WTC11 (cell line): ENCODE measurements at regions not wholly inside any gene's neighbourhood (a gene's known extent, or its start where the extent isn't known, plus 50 kb on each side); places are given as distances from the start of the nearest gene placed in this dataset.

Experiments used
- ATAC-seq: fragments of 200-7000 bp; cut with Tn5 transposase; 2 replicates; pipeline ENCODE4 v1.10.0; 2021; ENCODE audit warnings: mild to moderate bottlenecking, moderate library complexity
- CTCF ChIA-PET: fragments of 300-600 bp; sonication (Branson Sonifier 250); formaldehyde crosslinking; loops from one replicate; lab custom pipeline; 2021; ENCODE audit warnings: antibody characterized with exemption; lab: Charles Lee
- POLR2A ChIA-PET: fragments of 350-600 bp; sonication (Branson Sonifier 250); formaldehyde crosslinking; loops from one replicate; lab custom pipeline; 2021; ENCODE audit warnings: antibody characterized with exemption; lab: Charles Lee
- DNase-seq: peaks from one replicate; pipeline ENCODE4 v3.0.0; 2021; ENCODE audit warnings: low spot score
- H3K27ac Mint-ChIP-seq: 2 replicates; pipeline ENCODE4 v1.8.0; 2021; ENCODE audit warnings: mixed read lengths
- H3K27me3 Mint-ChIP-seq: 2 replicates; pipeline ENCODE4 v1.8.0; 2021; ENCODE audit warnings: low read depth, mild to moderate bottlenecking, moderate library complexity, mixed read lengths
- H3K36me3 Mint-ChIP-seq: 2 replicates; pipeline ENCODE4 v1.8.0; 2021; ENCODE audit warnings: mixed read lengths
- H3K4me1 Mint-ChIP-seq: 2 replicates; pipeline ENCODE4 v1.8.0; 2022; ENCODE audit warnings: mixed read lengths
- H3K4me3 Mint-ChIP-seq: 2 replicates; pipeline ENCODE4 v1.8.0; 2021; ENCODE audit warnings: mild to moderate bottlenecking, moderate library complexity, mixed read lengths
- H3K9me3 Mint-ChIP-seq: 2 replicates; pipeline ENCODE4 v1.8.0; 2021; ENCODE audit warnings: mixed read lengths
- AR ChIP-seq: fragments of 250-450 bp; sonication (Bioruptor Pico); IDR thresholded peaks from 2 replicates; pipeline ENCODE4 v1.9.0; 2021; ENCODE audit warnings: mild to moderate bottlenecking
- ATF1 ChIP-seq: sonication (generic); formaldehyde crosslinking; IDR thresholded peaks from 2 replicates; pipeline ENCODE4 v1.8.1; 2023; ENCODE audit warnings: mild to moderate bottlenecking, moderate library complexity, missing genetic modification reagents
- CREB1 ChIP-seq: sonication (generic); formaldehyde crosslinking; IDR thresholded peaks from 2 replicates; pipeline ENCODE4 v1.8.0; 2023; ENCODE audit warnings: mild to moderate bottlenecking, missing genetic modification reagents
- CREM ChIP-seq: sonication (generic); formaldehyde crosslinking; IDR thresholded peaks from 2 replicates; pipeline ENCODE4 v1.8.1; 2022; ENCODE audit warnings: mild to moderate bottlenecking, missing genetic modification reagents, moderate library complexity
- CTCF ChIP-seq: fragments of 200-600 bp; IDR thresholded peaks from 2 replicates; pipeline ENCODE4 v1.8.0; 2022; ENCODE audit warnings: antibody characterized with exemption
- E2F1 ChIP-seq: sonication (generic); formaldehyde crosslinking; IDR thresholded peaks from 2 replicates; pipeline ENCODE4 v1.8.0; 2022; ENCODE audit warnings: mild to moderate bottlenecking, missing genetic modification reagents
- E2F4 ChIP-seq: sonication (generic); formaldehyde crosslinking; IDR thresholded peaks from 2 replicates; pipeline ENCODE4 v1.8.1; 2022; ENCODE audit warnings: low read depth, mild to moderate bottlenecking, moderate library complexity, missing genetic modification reagents, borderline replicate concordance
- E2F5 ChIP-seq: sonication (generic); formaldehyde crosslinking; IDR thresholded peaks from 2 replicates; pipeline ENCODE4 v1.8.1; 2022; ENCODE audit warnings: mild to moderate bottlenecking, moderate library complexity, missing genetic modification reagents
- ELF4 ChIP-seq: sonication (generic); formaldehyde crosslinking; IDR thresholded peaks from 2 replicates; pipeline ENCODE4 v1.8.1; 2022; ENCODE audit warnings: low read depth, mild to moderate bottlenecking, moderate library complexity, missing genetic modification reagents
- FOXP1 ChIP-seq: sonication (generic); formaldehyde crosslinking; IDR thresholded peaks from 2 replicates; pipeline ENCODE4 v1.8.0; 2022; ENCODE audit warnings: missing genetic modification reagents, mild to moderate bottlenecking, moderate library complexity, borderline replicate concordance
- FOXP4 ChIP-seq: sonication (generic); formaldehyde crosslinking; IDR thresholded peaks from 2 replicates; pipeline ENCODE4 v1.8.0; 2022; ENCODE audit warnings: mild to moderate bottlenecking, missing genetic modification reagents
- GABPB1 ChIP-seq: sonication (generic); formaldehyde crosslinking; IDR thresholded peaks from 2 replicates; pipeline ENCODE4 v1.8.1; 2023; ENCODE audit warnings: mild to moderate bottlenecking, missing genetic modification reagents
- HMGA2 ChIP-seq: fragments of 250-450 bp; sonication (Bioruptor Pico); IDR thresholded peaks from 2 replicates; pipeline ENCODE4 v1.4.0; 2021; ENCODE audit warnings: mild to moderate bottlenecking, moderate library complexity
- JUN ChIP-seq: sonication (generic); formaldehyde crosslinking; IDR thresholded peaks from 2 replicates; pipeline ENCODE4 v1.8.0; 2023; ENCODE audit warnings: mild to moderate bottlenecking, missing genetic modification reagents
- MLX ChIP-seq: sonication (generic); formaldehyde crosslinking; IDR thresholded peaks from 2 replicates; pipeline ENCODE4 v1.8.1; 2023; ENCODE audit warnings: mild to moderate bottlenecking, missing genetic modification reagents, moderate library complexity
- MXD4 ChIP-seq: fragments of 250-450 bp; sonication (Bioruptor Pico); IDR thresholded peaks from 2 replicates; pipeline ENCODE4 v1.8.0; 2021; ENCODE audit warnings: mild to moderate bottlenecking, moderate library complexity, borderline replicate concordance
- NFE2L1 ChIP-seq: sonication (generic); formaldehyde crosslinking; IDR thresholded peaks from 2 replicates; pipeline ENCODE4 v1.8.1; 2023; ENCODE audit warnings: missing genetic modification reagents
- NR1H2 ChIP-seq: sonication (generic); formaldehyde crosslinking; IDR thresholded peaks from 2 replicates; pipeline ENCODE4 v1.9.0; 2021; ENCODE audit warnings: mild to moderate bottlenecking, moderate library complexity, missing genetic modification reagents
- NR2C2 ChIP-seq: sonication (generic); formaldehyde crosslinking; IDR thresholded peaks from 2 replicates; pipeline ENCODE4 v1.8.0; 2022; ENCODE audit warnings: mild to moderate bottlenecking, missing genetic modification reagents
- OVOL2 ChIP-seq: fragments of 250-450 bp; sonication (Bioruptor Pico); IDR thresholded peaks from 2 replicates; pipeline ENCODE4 v1.9.0; 2021; ENCODE audit warnings: mild to moderate bottlenecking, borderline replicate concordance
- SMAD4 ChIP-seq: sonication (generic); formaldehyde crosslinking; IDR thresholded peaks from 2 replicates; pipeline ENCODE4 v1.8.0; 2022; ENCODE audit warnings: mild to moderate bottlenecking, missing genetic modification reagents
- TEAD1 ChIP-seq: sonication (generic); formaldehyde crosslinking; IDR thresholded peaks from 2 replicates; pipeline ENCODE4 v1.8.0; 2022; ENCODE audit warnings: mild to moderate bottlenecking, missing genetic modification reagents
- ZBTB21 ChIP-seq: sonication (generic); formaldehyde crosslinking; IDR thresholded peaks from 2 replicates; pipeline ENCODE4 v1.8.1; 2023; ENCODE audit warnings: mild to moderate bottlenecking, missing genetic modification reagents, borderline replicate concordance
- ZNF138 ChIP-seq: sonication (generic); formaldehyde crosslinking; conservative IDR thresholded peaks from 2 replicates; pipeline ENCODE4 v1.8.1; 2022; ENCODE audit warnings: mild to moderate bottlenecking, moderate library complexity, missing genetic modification reagents
- ZNF423 ChIP-seq: fragments of 250-450 bp; sonication (Bioruptor Pico); IDR thresholded peaks from 2 replicates; pipeline ENCODE4 v2.1.2; 2022; ENCODE audit warnings: mild to moderate bottlenecking, moderate library complexity
- ZNF671 ChIP-seq: fragments of 250-450 bp; sonication (Bioruptor Pico); IDR thresholded peaks from 2 replicates; pipeline ENCODE4 v1.8.0; 2021; ENCODE audit warnings: mild to moderate bottlenecking

- DNase-seq = no peak
- ChIA-PET CTCF (no interaction called here), POLR2A (no interaction called here)
- no peaks in the 10 kb centered on the region for H3K9me3 Mint-ChIP-seq
- H3K27me3 Mint-ChIP-seq = no peaks in the 10 kb centered on the region
- ATAC-seq = no peak
- peaks cover 34% of the 10 kb centered on the region for H3K4me1 Mint-ChIP-seq
- no peak for TF ChIP-seq ZNF423
- no peak for TF ChIP-seq CREM (CRISPR knock-in tag)
- TF ChIP-seq ATF1 = no peak
- no peak for TF ChIP-seq NR2C2
- no peak for TF ChIP-seq E2F4 (CRISPR knock-in tag)
- TF ChIP-seq FOXP4 (CRISPR knock-in tag) = no peak
- no peak for TF ChIP-seq E2F1 (CRISPR knock-in tag)
- no peak for TF ChIP-seq OVOL2
- TF ChIP-seq ZBTB21 (CRISPR knock-in tag) = no peak
- no peak for TF ChIP-seq NR1H2
- TF ChIP-seq ZNF138 (CRISPR knock-in tag) = no peak
- TF ChIP-seq TEAD1 (CRISPR knock-in tag) = no peak
- TF ChIP-seq ELF4 = no peak
- TF ChIP-seq E2F5 = no peak
- no peaks in the 10 kb centered on the region for H3K36me3 Mint-ChIP-seq
- no peak overlapping the region for H3K4me3 Mint-ChIP-seq
- no peak overlapping the region for H3K27ac Mint-ChIP-seq
Measured at GRCh38 chr18:49656073-49656692, 94.3 kb downstream of the LIPG start.

GRCh38 chr18:49655266-49656072 lies 93.6 kb downstream of the LIPG start:
- no peaks in the 10 kb centered on the region for H3K36me3 Mint-ChIP-seq
- no peak overlapping the region for H3K27ac Mint-ChIP-seq
- CTCF ChIA-PET = no interaction called here
- H3K4me3 Mint-ChIP-seq = no peak overlapping the region
- H3K9me3 Mint-ChIP-seq = no peaks in the 10 kb centered on the region
- no peaks in the 10 kb centered on the region for H3K27me3 Mint-ChIP-seq
- H3K4me1 Mint-ChIP-seq = peaks cover 31% of the 10 kb centered on the region
- ATAC-seq = no peak
- DNase-seq = no peak
- POLR2A ChIA-PET = no interaction called here
- no peak for TF ChIP-seq AR (CRISPR knock-in tag)
- no peak for TF ChIP-seq NFE2L1 (CRISPR knock-in tag)
- TF ChIP-seq CTCF = no peak
- no peak for TF ChIP-seq FOXP1
- TF ChIP-seq MLX (CRISPR knock-in tag) = no peak
- no peak for TF ChIP-seq JUN
- no peak for TF ChIP-seq MXD4 (CRISPR knock-in tag)
- no peak for TF ChIP-seq HMGA2 (CRISPR knock-in tag)
- no peak for TF ChIP-seq SMAD4 (CRISPR knock-in tag)
- TF ChIP-seq CREB1 (CRISPR knock-in tag) = no peak
- TF ChIP-seq GABPB1 (CRISPR knock-in tag) = no peak
- no peak for TF ChIP-seq ZNF671
